Upper lobe of left lung (tissue), 4 donors: ENCODE measurements at regions not wholly inside any gene's neighbourhood (a gene's known extent, or its start where the extent isn't known, plus 50 kb on each side); places are given as distances from the start of the nearest gene placed in this dataset.
"Not testable (repeated sequence)": the region's sequence is repeated elsewhere in the genome, so short reads cannot be mapped to it uniquely, and the experiment has no call there.

ENCODE experiments used
- POLR2AphosphoS5 ChIP-seq, 2 donors: sonication (generic); formaldehyde crosslinking; IDR thresholded peaks; one replicate each; pipeline ENCODE4 v1.5.1; 2017; ENCODE audit warnings: antibody characterized with exemption in 2 of 2
- TF ChIP-seq, protein P1 (sequence below), 6 experiments: fragments of 450-650 bp in 4 of 6; fragments of 200-600 bp in 2 of 6; sonication (generic) in 2 of 6; IDR thresholded peaks; one replicate each; pipeline ENCODE4 v1.5.1; 2016 to 2019; ENCODE audit warnings: antibody characterized with exemption in 6 of 6

DNA sequence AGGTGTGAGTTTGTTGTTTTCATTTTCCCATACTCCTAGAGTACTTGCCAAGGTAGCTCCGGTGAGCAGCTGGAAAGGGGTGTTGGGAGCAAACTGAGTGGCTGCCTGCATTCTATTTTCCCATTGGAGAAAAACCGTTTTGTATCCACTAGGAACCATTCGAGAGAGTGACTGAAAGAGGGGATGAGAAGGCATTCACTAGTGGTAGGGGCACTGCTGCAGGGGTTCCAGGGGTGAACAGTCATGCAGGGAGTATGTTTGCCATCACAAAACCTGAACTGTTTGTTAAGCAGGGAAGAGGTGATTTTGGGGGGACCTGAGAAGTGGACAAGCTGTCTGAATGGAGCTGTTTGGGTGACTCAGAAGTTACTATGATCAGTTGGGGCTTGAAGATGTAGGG is 367.5 kb upstream of the SFSWAP start:
- not testable (repeated sequence) for TF ChIP-seq POLR2AphosphoS5 (IDR thresholded peaks at IDR 0.05)
- TF ChIP-seq, protein P1, sequence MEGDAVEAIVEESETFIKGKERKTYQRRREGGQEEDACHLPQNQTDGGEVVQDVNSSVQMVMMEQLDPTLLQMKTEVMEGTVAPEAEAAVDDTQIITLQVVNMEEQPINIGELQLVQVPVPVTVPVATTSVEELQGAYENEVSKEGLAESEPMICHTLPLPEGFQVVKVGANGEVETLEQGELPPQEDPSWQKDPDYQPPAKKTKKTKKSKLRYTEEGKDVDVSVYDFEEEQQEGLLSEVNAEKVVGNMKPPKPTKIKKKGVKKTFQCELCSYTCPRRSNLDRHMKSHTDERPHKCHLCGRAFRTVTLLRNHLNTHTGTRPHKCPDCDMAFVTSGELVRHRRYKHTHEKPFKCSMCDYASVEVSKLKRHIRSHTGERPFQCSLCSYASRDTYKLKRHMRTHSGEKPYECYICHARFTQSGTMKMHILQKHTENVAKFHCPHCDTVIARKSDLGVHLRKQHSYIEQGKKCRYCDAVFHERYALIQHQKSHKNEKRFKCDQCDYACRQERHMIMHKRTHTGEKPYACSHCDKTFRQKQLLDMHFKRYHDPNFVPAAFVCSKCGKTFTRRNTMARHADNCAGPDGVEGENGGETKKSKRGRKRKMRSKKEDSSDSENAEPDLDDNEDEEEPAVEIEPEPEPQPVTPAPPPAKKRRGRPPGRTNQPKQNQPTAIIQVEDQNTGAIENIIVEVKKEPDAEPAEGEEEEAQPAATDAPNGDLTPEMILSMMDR (IDR thresholded peaks at IDR 0.05), result not testable (repeated sequence)
